ENCODE measurements at regions not wholly inside any gene's neighbourhood (a gene's known extent, or its start where the extent isn't known, plus 50 kb on each side); places are given as distances from the start of the nearest gene placed in this dataset.

DNA sequence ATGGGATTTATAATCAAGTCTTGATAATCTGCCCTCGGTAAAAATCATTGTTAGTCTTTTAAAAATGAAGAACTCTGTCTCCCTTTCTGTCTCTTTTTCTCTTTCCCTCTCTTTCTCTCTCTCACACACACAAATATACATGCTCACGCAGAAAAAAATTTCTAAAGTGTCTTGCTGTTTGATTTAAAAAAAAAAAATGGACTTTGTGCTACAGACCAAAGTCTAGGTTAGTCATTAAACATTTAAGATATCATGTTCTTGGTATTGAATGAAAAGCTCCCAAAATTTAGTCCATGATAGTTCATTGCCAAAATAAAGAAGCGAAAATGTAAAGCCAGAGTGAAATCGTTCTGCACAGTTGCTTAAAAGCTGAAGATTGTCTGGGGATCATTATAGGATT, 665.8 kb downstream of the SORCS1 start:
- WGBS (ENCODE audit: insufficient coverage): no CpG with 5 or more reads among the region's 4 CpGs
- H3K4me1 ChIP-seq (ENCODE audit: control insufficient read depth in 1 of 2, extremely low read depth in 1 of 2, insufficient read depth in 2 of 2, low read length in 2 of 2): no peaks in the 10 kb centered on the region
- H3K27ac ChIP-seq (ENCODE audit: low read length): no peak overlapping the region
- no peaks in the 10 kb centered on the region for H3K27me3 Mint-ChIP-seq
- no peaks in the 10 kb centered on the region for H3K36me3 ChIP-seq (ENCODE audit: control insufficient read depth in 2 of 2, extremely low read depth in 1 of 2, insufficient read depth in 1 of 2, low read length in 1 of 2)
- no peaks in the 10 kb centered on the region for H3K9me3 ChIP-seq
- ChIA-PET POLR2A (no interaction called here), CTCF (interaction anchor here in 1 of 2 donors (0.7 kb wide), 1 partner anchor 23 kb away, joined by 5 read pairs; no protein-coding TSS in a partner anchor)
- H3K4me3 ChIP-seq (ENCODE audit: control insufficient read depth in 1 of 2, extremely low read depth in 1 of 2, low read length in 1 of 2): no peak overlapping the region
- H3K27ac Mint-ChIP-seq: no peak overlapping the region
- ATAC-seq (replicated peaks in 1 of 4): no peak
- no peak for DNase-seq
- no peaks in the 10 kb centered on the region for H3K36me3 Mint-ChIP-seq
- H3K9me3 Mint-ChIP-seq: peaks cover 15 to 25% (median 16%) of the 10 kb centered on the region in 3 donors
- no peak overlapping the region for H3K4me3 Mint-ChIP-seq
- H3K4me1 Mint-ChIP-seq: no peaks in the 10 kb centered on the region
- H3K27me3 ChIP-seq (replicated peaks in 1 of 2; ENCODE audit: control insufficient read depth in 2 of 2, extremely low read depth in 1 of 2, insufficient read depth in 2 of 2, low read length in 1 of 2): no peaks in the 10 kb centered on the region

DNA sequence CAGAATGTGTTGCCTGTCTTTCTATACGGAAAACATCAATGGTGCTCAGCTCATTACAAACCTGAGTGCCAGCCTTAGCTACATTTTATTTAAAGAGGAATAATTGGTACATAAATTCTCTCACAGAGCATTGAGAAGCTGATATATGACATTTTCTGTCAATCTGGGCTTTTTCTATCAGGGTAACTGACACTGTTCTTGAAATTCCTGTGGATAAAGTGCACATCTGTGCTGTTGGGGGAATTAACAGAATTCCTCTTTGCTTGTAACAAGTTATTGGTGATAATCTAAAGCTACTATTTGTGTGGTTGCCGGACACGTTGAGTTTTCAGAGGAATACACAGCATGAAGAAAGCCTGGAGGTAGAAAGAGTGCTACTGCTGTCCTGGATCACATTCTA, 668.6 kb downstream of the SORCS1 start:
- no peak overlapping the region for H3K27ac ChIP-seq (ENCODE audit: low read length)
- no peaks in the 10 kb centered on the region for H3K27me3 ChIP-seq (replicated peaks in 1 of 2; ENCODE audit: control insufficient read depth in 2 of 2, extremely low read depth in 1 of 2, insufficient read depth in 2 of 2, low read length in 1 of 2)
- no peaks in the 10 kb centered on the region for H3K36me3 Mint-ChIP-seq
- H3K36me3 ChIP-seq (ENCODE audit: control insufficient read depth in 2 of 2, extremely low read depth in 1 of 2, insufficient read depth in 1 of 2, low read length in 1 of 2): no peaks in the 10 kb centered on the region
- peaks cover 7 to 19% (median 11%) of the 10 kb centered on the region in 3 donors for H3K9me3 Mint-ChIP-seq
- H3K4me1 Mint-ChIP-seq: no peaks in the 10 kb centered on the region
- ATAC-seq (replicated peaks in 1 of 4) (no peak), DNase-seq (no peak)
- no peak overlapping the region for H3K4me3 ChIP-seq (ENCODE audit: control insufficient read depth in 1 of 2, extremely low read depth in 1 of 2, low read length in 1 of 2)
- POLR2A ChIA-PET: no interaction called here
- no peak overlapping the region for H3K27ac Mint-ChIP-seq
- H3K9me3 ChIP-seq: no peaks in the 10 kb centered on the region
- no peak overlapping the region for H3K4me3 Mint-ChIP-seq
- CTCF ChIA-PET: no interaction called here
- no peaks in the 10 kb centered on the region for H3K27me3 Mint-ChIP-seq
- WGBS (ENCODE audit: insufficient coverage): 60% methylated on average over 1 of the region's 3 CpGs
- no peaks in the 10 kb centered on the region for H3K4me1 ChIP-seq (ENCODE audit: control insufficient read depth in 1 of 2, extremely low read depth in 1 of 2, insufficient read depth in 2 of 2, low read length in 2 of 2)

DNA sequence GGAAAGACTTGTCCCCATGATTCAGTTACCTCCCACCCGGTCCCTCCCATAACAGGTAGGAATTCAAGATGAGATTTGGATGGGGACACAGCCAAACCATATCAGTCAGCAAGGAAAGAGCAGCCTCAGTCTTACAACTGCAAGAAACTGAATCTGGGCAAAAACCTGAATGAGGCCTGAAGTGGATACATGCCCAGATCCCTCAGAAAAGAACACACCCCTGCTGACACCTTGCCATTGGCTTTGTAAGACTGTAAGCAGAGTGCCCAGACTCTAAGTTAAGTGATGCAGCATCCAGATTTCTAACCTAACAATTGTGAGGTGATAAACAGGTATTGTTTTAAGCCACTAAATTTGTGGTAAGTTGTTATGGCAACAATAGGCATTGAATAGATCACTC, 670.8 kb downstream of the SORCS1 start:
- DNase-seq: no peak
- Histone ChIP-seq H3K4me3 (ENCODE audit: control insufficient read depth in 1 of 2, extremely low read depth in 1 of 2, low read length in 1 of 2) (no peak overlapping the region), H3K36me3 (ENCODE audit: control insufficient read depth in 2 of 2, extremely low read depth in 1 of 2, insufficient read depth in 1 of 2, low read length in 1 of 2) (no peaks in the 10 kb centered on the region), H3K27ac (ENCODE audit: low read length) (no peak overlapping the region), H3K27me3 (replicated peaks in 1 of 2; ENCODE audit: control insufficient read depth in 2 of 2, extremely low read depth in 1 of 2, insufficient read depth in 2 of 2, low read length in 1 of 2) (no peaks in the 10 kb centered on the region), H3K9me3 (no peaks in the 10 kb centered on the region), H3K4me1 (ENCODE audit: control insufficient read depth in 1 of 2, extremely low read depth in 1 of 2, insufficient read depth in 2 of 2, low read length in 2 of 2) (no peaks in the 10 kb centered on the region)
- ATAC-seq (replicated peaks in 1 of 4): no peak
- Mint-ChIP-seq H3K4me3 (no peak overlapping the region), H3K36me3 (no peaks in the 10 kb centered on the region), H3K27me3 (no peaks in the 10 kb centered on the region), H3K27ac (no peak overlapping the region), H3K9me3 (peaks cover 8 to 13% (median 10%) of the 10 kb centered on the region in 3 donors), H3K4me1 (no peaks in the 10 kb centered on the region)
- CTCF ChIA-PET: no interaction called here
- POLR2A ChIA-PET: no interaction called here
- no CpG with 5 or more reads among the region's 1 CpG for WGBS (ENCODE audit: insufficient coverage)

DNA sequence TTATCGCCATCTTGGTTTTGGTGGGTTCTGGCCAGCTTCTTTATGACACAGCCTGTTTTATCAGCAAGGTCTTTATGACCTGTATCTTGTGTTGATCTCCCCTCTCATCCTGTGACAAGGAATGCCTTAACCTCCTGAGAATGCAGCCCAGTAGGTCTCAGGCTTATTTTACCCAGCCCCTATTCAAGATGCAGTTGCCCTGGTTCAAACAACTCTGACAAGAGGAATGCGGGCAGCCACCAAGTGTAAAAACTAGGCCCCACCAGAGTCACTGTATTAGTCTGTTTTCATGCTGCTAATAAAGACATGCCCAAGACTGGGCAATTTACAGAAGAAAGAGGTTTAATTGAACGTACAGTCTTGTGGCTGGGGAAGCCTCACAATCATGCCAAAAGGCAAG, 671.3 kb downstream of the SORCS1 start:
- ATAC-seq (replicated peaks in 1 of 4) (no peak), DNase-seq (no peak)
- Mint-ChIP-seq H3K4me1 (no peaks in the 10 kb centered on the region), H3K27me3 (no peaks in the 10 kb centered on the region), H3K4me3 (no peak overlapping the region), H3K36me3 (no peaks in the 10 kb centered on the region), H3K27ac (no peak overlapping the region), H3K9me3 (peaks cover 2 to 10% (median 8%) of the 10 kb centered on the region in 3 donors)
- no peaks in the 10 kb centered on the region for H3K4me1 ChIP-seq (ENCODE audit: control insufficient read depth in 1 of 2, extremely low read depth in 1 of 2, insufficient read depth in 2 of 2, low read length in 2 of 2)
- H3K9me3 ChIP-seq: no peaks in the 10 kb centered on the region
- no peak overlapping the region for H3K4me3 ChIP-seq (ENCODE audit: control insufficient read depth in 1 of 2, extremely low read depth in 1 of 2, low read length in 1 of 2)
- no peak overlapping the region for H3K27ac ChIP-seq (ENCODE audit: low read length)
- CTCF ChIA-PET: no interaction called here
- POLR2A ChIA-PET: no interaction called here
- no peaks in the 10 kb centered on the region for H3K36me3 ChIP-seq (ENCODE audit: control insufficient read depth in 2 of 2, extremely low read depth in 1 of 2, insufficient read depth in 1 of 2, low read length in 1 of 2)
- WGBS (ENCODE audit: insufficient coverage): 83% methylated on average over 1 of the region's 3 CpGs
- H3K27me3 ChIP-seq (replicated peaks in 1 of 2; ENCODE audit: control insufficient read depth in 2 of 2, extremely low read depth in 1 of 2, insufficient read depth in 2 of 2, low read length in 1 of 2): no peaks in the 10 kb centered on the region

DNA sequence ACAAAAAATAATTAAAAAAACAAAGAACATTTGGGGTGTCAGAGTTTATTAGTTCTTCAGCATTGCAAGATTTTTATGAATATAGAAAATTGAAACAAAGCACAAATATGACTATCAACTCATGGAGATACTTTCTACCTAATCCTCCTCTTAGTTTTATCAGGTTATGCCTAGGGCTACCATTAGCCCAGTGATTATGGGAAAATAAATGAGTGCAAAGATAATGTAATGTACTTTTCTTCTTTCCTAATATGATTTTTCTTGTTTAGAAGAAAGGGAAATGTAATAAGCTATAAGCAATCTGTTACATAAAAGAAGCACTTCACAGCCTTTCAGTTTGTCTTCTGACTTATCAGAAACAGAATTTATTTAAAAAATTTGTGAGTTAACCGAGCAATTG, 676.8 kb downstream of the SORCS1 start:
- ChIA-PET POLR2A (no interaction called here), CTCF (no interaction called here)
- no peak for DNase-seq
- WGBS (ENCODE audit: insufficient coverage): no CpG with 5 or more reads among the region's 1 CpG
- H3K36me3 Mint-ChIP-seq: no peaks in the 10 kb centered on the region
- no peak overlapping the region for H3K4me3 Mint-ChIP-seq
- Histone ChIP-seq H3K9me3 (no peaks in the 10 kb centered on the region), H3K4me3 (ENCODE audit: control insufficient read depth in 1 of 2, extremely low read depth in 1 of 2, low read length in 1 of 2) (no peak overlapping the region), H3K27ac (ENCODE audit: low read length) (no peak overlapping the region), H3K27me3 (replicated peaks in 1 of 2; ENCODE audit: control insufficient read depth in 2 of 2, extremely low read depth in 1 of 2, insufficient read depth in 2 of 2, low read length in 1 of 2) (no peaks in the 10 kb centered on the region), H3K4me1 (ENCODE audit: control insufficient read depth in 1 of 2, extremely low read depth in 1 of 2, insufficient read depth in 2 of 2, low read length in 2 of 2) (no peaks in the 10 kb centered on the region), H3K36me3 (ENCODE audit: control insufficient read depth in 2 of 2, extremely low read depth in 1 of 2, insufficient read depth in 1 of 2, low read length in 1 of 2) (no peaks in the 10 kb centered on the region)
- H3K27me3 Mint-ChIP-seq: no peaks in the 10 kb centered on the region
- H3K4me1 Mint-ChIP-seq: no peaks in the 10 kb centered on the region
- ATAC-seq (replicated peaks in 1 of 4): no peak
- no peak overlapping the region for H3K27ac Mint-ChIP-seq
- peaks cover 11 to 19% (median 17%) of the 10 kb centered on the region in 3 donors for H3K9me3 Mint-ChIP-seq

DNA sequence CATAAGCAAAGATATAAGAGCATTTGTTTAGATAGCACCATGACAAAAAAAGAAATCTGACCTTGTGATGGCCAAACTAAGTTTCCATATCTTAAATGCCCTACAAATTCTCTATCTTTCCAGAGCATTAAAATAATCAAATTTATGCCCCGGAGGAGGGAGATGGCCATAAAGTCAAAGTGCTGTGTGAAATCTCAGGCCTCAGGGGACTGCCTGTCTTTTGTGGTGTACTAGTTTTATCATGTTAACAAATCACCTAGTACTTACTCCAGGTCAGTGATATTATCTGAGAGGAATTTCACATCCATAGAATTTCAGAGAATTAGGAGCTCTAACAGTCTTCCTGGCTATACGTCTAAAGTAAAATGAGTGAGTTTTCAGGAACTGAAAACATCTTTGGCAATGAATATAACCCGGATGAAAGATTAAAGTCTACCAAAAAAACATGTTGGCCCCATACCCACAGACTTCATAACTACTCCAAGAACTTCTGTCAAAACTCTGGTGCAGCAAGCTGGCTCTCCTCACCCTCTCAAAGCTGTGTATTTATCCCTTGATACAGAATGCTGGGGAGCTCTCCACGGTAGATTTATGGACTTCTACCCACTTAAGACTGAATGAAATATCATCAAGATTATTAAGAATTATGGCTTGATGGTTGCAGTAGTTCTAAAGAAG, 682.8 kb downstream of the SORCS1 start:
- no CpG with 5 or more reads among the region's 4 CpGs for WGBS (ENCODE audit: insufficient coverage)
- Histone ChIP-seq H3K36me3 (ENCODE audit: control insufficient read depth in 2 of 2, extremely low read depth in 1 of 2, insufficient read depth in 1 of 2, low read length in 1 of 2) (no peaks in the 10 kb centered on the region), H3K9me3 (no peaks in the 10 kb centered on the region), H3K27me3 (replicated peaks in 1 of 2; ENCODE audit: control insufficient read depth in 2 of 2, extremely low read depth in 1 of 2, insufficient read depth in 2 of 2, low read length in 1 of 2) (no peaks in the 10 kb centered on the region), H3K4me1 (ENCODE audit: control insufficient read depth in 1 of 2, extremely low read depth in 1 of 2, insufficient read depth in 2 of 2, low read length in 2 of 2) (no peaks in the 10 kb centered on the region), H3K4me3 (ENCODE audit: control insufficient read depth in 1 of 2, extremely low read depth in 1 of 2, low read length in 1 of 2) (no peak overlapping the region), H3K27ac (ENCODE audit: low read length) (no peak overlapping the region)
- no peak for DNase-seq
- ChIA-PET CTCF (no interaction called here), POLR2A (no interaction called here)
- H3K27me3 Mint-ChIP-seq: no peaks in the 10 kb centered on the region
- H3K36me3 Mint-ChIP-seq: no peaks in the 10 kb centered on the region
- peaks cover 7 to 28% (median 21%) of the 10 kb centered on the region in 3 donors for H3K9me3 Mint-ChIP-seq
- H3K4me1 Mint-ChIP-seq: no peaks in the 10 kb centered on the region
- no peak overlapping the region for H3K27ac Mint-ChIP-seq
- H3K4me3 Mint-ChIP-seq: no peak overlapping the region
- no peak for ATAC-seq (replicated peaks in 1 of 4)

DNA sequence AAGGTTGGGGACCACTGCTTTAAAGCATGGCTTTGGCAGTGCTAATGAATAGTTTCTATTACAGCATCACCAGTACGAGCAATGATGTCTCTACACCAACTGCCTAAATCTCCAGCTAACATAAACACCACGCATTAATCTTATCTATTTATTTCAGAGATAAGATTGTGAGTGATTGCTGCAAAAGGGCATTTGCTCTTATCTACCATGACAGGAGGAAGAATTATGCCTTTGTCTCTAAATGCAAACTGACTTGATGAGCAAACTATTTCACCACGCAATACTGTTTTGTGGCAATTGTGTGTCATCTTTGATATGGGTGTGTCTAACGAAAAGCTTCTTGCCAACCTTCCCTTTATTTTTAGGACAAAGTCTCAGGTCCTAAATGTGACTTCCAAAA, 684.9 kb downstream of the SORCS1 start:
- no peaks in the 10 kb centered on the region for H3K9me3 ChIP-seq
- no CpG with 5 or more reads among the region's 4 CpGs for WGBS (ENCODE audit: insufficient coverage)
- no peak overlapping the region for H3K4me3 Mint-ChIP-seq
- ChIA-PET CTCF (no interaction called here), POLR2A (no interaction called here)
- H3K27ac ChIP-seq (ENCODE audit: low read length): no peak overlapping the region
- H3K4me3 ChIP-seq (ENCODE audit: control insufficient read depth in 1 of 2, extremely low read depth in 1 of 2, low read length in 1 of 2): no peak overlapping the region
- H3K36me3 ChIP-seq (ENCODE audit: control insufficient read depth in 2 of 2, extremely low read depth in 1 of 2, insufficient read depth in 1 of 2, low read length in 1 of 2): no peaks in the 10 kb centered on the region
- H3K27me3 ChIP-seq (replicated peaks in 1 of 2; ENCODE audit: control insufficient read depth in 2 of 2, extremely low read depth in 1 of 2, insufficient read depth in 2 of 2, low read length in 1 of 2): no peaks in the 10 kb centered on the region
- no peaks in the 10 kb centered on the region for H3K4me1 ChIP-seq (ENCODE audit: control insufficient read depth in 1 of 2, extremely low read depth in 1 of 2, insufficient read depth in 2 of 2, low read length in 2 of 2)
- ATAC-seq (replicated peaks in 1 of 4) (no peak), DNase-seq (no peak)
- no peaks in the 10 kb centered on the region for H3K4me1 Mint-ChIP-seq
- H3K27ac Mint-ChIP-seq: no peak overlapping the region
- peaks cover 3 to 23% (median 7%) of the 10 kb centered on the region in 3 donors for H3K9me3 Mint-ChIP-seq
- H3K36me3 Mint-ChIP-seq: no peaks in the 10 kb centered on the region
- no peaks in the 10 kb centered on the region for H3K27me3 Mint-ChIP-seq
